ENCODE measurements at regions not wholly inside any gene's neighbourhood (a gene's known extent, or its start where the extent isn't known, plus 50 kb on each side); places are given as distances from the start of the nearest gene placed in this dataset.

DNA sequence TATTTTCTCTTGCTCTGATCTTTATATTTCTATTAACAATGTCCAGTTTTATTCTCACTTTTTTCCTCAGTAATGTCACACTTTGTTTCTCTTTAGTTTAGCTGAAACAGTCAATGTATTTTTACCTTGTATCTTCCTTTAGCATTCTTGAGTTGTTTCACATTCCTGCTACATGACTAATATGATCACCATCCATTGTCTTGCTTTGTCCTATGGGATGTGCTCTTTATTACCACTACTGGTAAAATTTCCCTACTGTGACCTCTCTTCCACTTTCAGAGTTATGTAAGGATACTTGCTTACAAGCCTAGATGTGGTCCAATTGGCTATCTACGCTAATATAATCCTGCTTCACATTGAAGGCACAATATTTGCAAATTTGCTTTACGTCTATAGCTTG lies 457.9 kb downstream of the PIK3C3 start:
- no peak for DNase-seq

DNA sequence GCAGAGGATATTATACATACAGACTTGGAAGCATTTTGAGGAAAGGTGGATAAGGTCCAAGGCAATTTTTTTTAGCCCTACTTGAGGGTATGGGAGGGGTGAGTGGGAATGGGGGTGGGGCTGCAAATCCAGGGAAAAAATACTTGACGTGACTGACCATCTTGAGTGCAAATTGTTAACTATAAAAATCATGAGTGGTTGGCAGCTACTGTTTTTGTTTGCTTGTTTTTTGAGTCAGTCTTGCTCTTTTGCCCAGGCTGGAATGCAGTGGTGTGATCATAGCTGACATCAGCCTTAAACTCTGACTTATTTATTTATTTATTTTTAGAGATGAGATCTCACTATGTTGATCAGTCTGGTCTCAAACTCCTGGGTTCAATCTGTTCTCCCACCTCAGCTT lies 458.8 kb downstream of the PIK3C3 start:
- DNase-seq: no peak

DNA sequence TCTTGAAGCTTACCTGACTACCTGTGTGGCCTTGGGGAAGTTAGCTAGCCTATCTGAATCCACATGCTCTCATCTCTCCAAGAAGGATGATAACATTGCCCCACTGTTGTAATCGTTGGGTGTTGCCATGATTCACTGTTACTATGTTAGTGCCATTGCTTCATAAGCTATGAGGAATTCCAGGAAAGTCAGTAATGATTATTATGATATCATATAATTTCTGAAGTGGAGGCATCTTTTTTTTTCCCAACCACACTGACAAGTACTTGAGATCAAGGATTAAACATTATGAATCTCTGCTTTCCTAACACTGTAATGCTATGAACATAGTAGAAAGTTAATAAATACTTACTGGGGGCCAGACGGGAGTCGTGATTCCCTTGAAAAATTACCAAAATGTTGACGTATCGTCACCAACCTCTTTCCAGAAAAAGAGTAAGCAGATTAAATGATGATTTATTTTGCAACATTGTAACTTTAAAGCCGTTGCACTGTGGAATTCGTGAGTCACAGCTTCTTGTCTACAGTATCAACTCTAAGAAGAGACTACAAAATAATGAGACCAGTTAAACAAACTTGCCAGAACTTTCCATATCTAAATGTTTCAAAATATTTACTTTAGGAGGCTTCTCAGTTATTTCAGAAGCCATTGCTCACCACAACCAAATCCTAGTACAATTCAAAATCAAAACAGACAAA lies 459.9 kb downstream of the PIK3C3 start:
- DNase-seq: no peak

DNA sequence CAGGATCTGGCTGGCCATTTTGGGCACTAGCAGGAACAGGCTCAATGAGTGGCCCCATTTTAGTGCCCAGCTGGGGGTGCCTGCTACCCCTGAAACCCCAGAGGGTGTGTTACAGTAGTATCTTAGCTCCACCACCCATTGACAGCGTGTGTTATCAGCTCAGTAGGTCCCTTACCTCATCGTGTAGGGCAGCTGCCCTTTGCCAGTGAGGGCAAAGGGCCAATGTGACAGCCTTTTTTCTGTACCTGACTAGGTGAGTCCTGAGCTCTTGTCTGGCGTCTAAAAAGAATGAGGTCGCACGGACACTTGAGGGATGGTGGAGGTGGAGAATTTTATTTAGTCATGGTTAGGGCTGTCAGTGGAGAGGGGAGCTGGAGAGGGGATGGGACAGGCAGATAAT lies 462.2 kb downstream of the PIK3C3 start:
- no peak for DNase-seq

DNA sequence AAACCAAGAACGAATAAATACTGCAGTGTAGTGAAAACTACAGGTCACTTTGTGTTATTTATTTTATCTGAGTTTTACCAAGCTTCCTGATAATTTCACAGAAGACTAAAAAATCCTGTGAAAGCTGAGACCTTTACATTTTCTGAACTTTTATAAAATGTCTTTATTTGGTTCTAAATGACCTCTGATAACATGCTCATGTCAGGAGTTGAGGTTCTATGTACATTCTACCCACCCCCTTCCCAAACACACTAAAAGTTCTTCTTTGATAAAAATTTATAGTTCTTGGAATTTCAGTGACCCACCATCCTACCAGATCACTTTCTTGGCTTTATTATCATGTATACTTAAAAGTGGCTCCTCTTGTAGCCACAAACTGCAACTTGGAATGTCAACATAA lies 463.1 kb downstream of the PIK3C3 start:
- DNase-seq: no peak

DNA sequence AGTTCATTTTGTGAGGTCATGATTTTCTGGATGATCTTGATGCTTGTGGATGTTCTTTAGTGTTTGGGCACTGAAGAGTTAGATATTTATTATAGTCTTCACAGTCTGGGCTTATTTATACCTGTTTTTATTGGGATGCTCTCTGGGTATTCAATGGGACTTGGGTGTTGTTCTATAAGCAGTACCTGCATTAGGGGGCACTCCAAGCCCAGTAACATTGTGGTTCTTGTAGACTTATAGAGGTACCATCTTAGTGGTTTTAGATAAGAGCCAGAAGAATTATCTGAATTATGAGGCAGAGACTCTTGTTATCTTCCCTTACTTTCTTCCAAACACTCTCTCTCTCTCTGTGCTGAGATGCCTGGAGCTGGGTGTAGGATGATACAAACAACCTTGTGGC lies 470.0 kb downstream of the PIK3C3 start:
- DNase-seq: no peak

DNA sequence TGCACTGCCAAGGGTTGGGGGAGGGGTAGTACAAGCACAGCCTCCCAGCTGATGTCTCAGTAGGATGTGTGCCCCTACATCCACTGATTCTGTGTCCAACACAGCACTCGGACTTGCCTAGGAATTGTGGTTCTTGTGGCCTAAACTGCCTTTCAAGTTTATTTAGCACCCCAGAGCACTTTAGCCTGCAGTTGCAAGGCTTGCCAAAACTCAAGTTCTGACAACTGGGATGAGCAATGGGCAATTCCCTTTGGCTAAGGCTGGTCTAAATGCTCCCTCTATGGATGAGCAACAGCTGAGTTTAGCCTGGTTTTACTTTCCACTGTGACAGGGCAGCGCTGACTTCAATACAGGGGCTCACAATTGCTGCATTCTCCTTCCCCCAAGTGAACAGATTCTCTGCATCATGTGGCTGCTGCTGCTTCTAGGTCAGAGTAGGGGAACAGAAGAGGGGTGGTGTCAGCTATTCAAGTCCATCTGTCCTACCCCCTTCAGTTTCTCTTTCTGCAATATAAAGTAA lies 471.5 kb downstream of the PIK3C3 start:
- DNase-seq: no peak

DNA sequence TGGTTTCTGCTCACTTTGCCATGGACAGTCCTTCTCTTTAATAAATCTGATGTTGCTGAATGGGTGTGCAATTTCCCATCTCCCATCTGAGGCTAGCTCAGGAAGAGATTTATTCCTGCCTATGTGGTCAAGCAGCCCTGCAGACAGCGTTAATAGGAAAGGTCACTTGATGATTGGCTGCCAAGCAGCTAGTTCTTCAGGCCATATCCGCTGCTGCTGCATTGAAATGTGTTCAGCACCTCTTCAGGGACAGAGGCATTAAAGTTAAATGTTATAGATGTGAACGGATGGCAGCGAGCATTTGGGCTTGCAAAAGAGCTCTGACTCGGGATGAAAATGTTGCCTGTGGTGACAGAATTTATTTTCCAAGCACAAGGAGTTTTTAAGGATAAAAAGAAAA lies 474.2 kb downstream of the PIK3C3 start:
- DNase-seq: no peak

DNA sequence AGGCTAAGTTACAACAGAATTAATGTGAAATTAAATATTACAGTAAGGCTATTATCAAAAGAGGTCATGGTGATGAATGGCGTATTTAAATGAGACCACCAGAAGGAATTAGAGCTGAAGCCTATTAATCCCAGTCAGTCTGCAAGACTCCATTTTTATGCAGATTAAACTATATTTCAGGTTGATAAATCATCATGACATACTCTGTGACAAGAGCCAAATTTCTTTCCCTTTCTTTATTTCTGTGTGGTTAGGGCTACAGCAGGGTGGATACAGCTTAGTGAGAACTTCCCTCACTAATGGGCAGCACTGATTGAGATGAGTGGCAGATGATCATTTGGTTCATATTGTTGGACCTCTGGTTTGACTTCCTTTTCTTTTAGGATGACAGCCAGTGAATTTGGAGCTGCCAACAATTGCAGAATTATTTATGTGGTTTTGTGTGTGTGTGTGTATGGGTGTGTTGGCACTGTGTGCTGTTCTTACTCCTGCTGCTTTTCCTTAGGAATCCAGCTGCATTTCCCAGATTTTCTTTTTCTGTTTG lies 481.3 kb downstream of the PIK3C3 start:
- DNase-seq: no peak

DNA sequence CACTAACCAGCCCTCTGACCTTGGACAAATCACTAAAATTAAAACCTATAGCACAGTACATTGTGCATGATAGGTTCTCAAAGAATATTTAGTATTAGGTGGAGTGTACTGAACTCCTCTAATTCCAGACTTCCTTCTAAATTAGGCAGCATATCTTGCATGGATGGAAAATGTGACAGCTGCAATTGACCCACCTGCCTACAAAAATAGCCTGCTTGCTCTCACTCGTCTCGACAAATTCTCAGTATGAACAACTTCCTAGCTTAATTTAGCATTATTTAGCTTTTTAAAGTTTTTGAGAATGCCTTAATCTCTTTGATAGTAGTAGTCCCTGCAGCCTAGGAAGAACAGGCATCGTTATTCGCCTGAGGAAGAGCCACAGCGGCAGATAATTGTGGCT lies 482.0 kb downstream of the PIK3C3 start:
- no peak for DNase-seq

DNA sequence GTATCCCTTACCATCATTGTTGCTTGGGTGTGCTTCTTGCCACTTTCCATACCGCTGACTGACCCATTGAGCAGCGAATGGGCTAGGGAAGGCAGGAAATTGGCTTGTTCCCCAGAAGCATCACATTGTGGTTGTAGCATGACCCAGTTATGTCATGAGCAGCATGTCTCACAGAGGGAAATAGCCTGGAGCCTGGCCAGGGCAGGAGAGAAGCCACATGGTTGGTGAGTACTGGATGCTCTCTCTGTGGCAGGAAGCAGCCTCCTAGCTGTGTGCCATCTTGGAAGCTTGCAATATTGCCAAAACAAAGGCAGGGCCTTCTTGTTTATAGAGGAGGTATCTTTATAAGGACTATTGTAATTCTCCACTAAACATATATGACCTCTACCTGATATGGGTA lies 482.6 kb downstream of the PIK3C3 start:
- DNase-seq: no peak

DNA sequence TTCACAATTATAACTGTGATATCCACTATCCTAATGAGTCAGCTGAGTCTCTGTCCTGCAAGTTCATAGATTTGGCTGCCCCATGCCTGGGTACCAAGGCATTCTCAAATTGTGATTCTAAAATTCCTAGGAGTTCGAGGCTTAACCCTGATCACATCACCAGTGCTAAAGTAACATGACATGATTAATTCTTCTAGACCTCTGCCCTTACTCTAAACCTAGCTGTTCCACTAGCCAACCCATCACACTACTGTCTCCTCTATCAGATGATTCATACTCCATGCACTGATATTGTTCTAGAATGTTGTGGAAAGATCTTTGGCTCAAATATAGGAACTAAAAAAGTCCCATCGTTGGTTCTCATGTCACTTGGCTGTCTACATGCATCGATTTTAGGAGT lies 487.6 kb downstream of the PIK3C3 start:
- DNase-seq: no peak

DNA sequence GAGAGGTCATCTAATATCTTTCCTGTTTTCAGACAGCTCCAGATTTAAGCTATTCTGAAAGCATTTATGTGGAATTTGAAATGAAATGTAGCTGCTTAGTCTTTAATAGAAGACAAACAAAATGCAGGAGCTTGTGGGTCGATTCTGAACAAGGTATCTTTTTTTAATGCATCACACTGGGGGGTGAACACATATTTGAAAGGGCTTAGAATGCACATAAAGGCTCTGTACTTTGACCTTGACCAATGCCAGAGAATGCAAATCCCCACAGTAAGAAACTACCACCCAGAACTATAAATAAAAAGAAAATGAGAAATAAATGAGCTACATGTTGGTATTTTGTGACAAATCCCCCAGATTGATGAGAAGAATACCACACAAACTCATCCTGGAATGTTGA lies 489.3 kb downstream of the PIK3C3 start:
- no peak for DNase-seq

DNA sequence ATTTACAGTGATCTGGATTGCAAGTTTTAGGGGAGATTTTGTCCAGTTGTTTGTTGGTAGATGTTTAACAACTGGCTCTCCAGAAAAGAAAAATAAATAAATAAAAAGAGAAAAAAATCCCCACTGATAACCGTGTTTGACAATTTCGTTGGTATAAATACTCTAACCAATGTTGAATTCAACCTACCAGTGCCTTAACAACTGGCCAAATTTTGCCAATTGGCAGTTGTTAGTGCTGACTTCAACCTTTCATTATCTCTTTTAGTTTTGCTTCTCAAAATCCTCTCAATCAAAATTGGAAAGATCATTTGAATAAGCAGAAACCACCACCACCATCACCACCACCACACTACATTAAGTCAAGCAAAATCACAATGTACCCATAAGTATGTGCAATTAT lies 490.3 kb downstream of the PIK3C3 start:
- no peak for DNase-seq

DNA sequence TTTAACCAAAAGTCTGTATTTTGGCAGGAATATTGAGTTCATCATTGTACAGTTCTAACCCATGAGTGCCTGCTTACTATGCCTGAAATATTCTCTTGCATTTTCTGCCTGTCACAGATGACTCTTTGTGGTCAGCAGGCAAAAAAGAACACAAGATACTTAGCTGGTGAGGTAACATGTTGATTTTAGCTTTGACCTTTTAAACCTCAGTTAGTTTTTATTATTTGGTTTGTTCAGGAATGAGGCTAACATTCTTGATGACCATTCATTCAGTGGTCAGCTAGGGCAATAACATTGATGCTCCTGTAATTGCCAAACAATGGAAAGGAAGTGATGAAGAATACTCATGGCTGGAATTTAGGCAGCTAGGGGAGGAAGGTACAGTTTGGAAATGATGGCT lies 491.2 kb downstream of the PIK3C3 start:
- no peak for DNase-seq

DNA sequence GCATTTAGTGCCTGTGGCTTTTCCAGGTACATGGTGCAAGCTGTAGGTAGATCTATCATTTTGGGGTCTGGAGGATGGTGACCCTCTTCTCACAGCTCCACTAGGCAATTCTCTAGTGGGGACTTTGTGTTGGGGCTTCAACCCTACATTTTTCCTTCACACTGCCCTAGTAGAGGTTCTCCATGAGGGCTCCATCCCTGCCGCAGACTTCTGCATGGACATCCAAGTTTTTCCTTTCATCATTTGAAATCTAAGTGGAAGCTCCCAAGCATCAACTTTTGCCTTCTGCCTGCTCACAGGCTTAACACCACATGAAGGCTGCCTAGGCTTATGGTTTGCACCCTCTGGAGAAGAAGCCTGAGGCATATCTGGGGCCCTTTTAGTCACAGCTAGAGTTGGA lies 492.7 kb downstream of the PIK3C3 start:
- no peak for DNase-seq

DNA sequence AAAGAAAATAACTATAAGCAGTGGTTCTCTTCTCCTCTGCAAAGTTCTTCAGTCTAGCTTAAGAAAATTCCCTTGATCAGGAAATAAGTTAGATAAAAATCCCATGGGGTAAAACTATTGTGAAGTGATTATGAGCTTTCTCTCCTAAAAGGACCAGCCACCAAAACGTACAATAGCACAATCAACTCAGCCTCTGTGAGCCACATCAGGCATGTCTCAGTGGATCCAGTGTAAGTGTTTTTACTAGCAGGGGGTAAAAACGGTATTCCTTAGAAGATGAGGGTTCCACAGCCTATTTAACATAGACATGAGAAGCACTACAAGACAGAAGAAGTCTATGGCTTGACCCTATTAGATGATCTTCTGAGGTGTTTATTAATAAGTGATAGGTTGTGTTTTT lies 503.2 kb downstream of the PIK3C3 start:
- no peak for DNase-seq

DNA sequence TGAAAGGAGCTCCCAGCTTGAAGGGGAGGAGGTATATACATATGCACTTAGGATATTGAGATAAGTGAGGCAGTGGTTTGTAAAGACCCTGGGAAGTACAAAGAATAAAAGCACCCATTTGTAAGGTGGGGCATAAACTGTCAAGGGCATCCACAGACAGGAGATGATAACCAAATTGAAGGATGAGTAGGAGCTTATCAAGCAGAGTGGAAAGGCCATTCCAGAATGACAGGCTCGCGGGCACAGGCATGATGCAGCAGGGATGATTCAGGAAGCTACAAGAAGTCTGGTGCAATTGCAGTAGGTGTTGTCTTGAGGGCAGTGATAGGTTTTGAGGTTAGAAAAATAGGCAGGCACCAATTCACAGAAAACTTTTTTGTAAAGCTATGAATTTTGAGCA lies 504.8 kb downstream of the PIK3C3 start:
- DNase-seq: no peak

DNA sequence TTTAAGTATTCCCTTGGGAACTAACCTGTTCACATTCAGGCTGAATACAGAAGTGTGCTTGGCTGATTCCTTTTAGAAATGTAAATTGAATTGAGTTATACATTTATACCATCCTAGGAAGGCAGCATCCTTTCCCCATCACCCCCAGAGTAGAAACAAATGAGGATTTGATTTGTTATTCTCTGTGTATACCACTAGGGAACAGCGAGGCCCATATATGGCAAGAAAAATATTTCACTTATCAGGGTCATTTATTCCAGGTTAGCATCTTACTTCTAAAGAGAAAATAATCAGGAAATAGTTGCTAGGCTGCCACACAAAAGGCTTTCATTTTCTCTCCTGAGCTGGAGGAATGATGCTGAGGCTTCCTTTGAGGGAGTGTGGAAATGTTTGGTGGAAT lies 516.9 kb downstream of the PIK3C3 start:
- DNase-seq: no peak

DNA sequence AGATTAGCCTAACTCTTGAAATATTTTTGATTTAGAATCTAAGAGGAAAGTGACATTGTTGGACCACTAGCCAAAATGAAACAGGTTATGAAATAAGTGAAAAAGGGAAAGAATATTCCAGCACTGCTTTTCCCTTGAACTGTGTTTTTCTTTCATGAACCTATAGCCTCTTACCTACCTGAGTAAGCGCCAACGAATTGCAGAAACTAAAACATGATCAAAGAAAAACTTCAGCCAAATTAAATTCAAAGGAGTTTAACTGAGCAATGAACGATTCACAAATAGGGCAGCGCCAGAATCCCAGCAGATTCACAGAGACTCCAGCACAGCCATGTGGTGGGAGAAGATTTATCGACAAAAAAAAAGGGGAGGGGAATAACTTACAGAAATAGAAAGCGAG lies 518.6 kb downstream of the PIK3C3 start:
- DNase-seq: no peak

DNA sequence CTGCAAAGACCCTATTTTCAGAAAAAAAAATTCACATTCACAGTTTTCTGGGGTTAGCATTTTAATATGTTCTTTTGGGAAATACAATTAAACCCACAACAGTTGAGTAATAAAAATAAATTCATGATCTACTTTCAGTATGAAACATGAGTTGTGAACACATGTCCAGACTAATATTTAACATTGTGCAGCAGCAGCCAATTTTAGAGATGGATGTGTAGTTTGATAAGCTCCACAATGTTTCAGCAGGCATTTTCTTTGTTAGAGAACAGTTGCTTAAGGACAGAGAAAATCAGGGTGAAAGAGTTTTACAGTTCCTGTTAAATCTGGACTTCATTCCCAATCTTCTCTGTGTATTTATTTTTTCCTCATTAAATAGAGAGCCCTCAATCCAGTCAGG lies 519.5 kb downstream of the PIK3C3 start:
- DNase-seq: no peak

DNA sequence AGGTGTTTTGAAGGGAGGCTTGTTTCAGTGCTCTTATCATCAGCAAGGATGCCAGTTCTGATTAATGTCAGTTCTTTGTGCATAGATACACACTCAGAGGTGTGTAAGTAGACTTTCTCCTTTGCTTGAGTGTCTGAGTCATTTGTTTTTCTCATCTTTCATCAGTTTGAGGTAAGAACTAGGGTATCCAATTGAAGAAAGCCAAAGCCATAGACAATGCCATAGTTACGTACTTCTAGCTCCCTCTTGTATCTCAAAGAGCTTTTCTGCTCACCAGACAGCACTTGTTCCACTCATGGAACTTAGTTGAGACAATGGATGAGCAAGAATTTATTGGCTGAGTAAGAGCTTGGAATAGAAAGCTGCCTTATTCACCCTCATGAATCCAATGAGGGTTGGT lies 520.1 kb downstream of the PIK3C3 start:
- no peak for DNase-seq

DNA sequence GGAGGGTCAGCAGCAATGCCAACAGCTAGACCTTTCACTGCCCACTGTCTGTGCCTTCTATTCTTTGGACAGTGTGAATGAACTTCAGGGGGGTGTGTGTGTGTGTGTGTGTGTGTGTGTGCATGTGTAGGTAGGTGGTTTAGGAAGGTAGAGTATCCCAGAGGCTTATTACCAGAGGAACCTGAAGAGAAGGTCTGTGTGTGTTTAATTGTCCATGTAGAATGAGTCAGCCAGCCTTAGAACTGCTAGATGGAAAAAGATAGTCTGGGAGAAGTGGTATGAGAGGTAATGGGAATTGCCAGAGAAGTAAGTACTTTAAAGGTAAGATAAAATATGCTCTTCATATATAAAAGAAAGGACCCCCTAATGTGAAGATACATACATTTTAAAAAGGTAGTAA lies 522.2 kb downstream of the PIK3C3 start:
- no peak for DNase-seq

DNA sequence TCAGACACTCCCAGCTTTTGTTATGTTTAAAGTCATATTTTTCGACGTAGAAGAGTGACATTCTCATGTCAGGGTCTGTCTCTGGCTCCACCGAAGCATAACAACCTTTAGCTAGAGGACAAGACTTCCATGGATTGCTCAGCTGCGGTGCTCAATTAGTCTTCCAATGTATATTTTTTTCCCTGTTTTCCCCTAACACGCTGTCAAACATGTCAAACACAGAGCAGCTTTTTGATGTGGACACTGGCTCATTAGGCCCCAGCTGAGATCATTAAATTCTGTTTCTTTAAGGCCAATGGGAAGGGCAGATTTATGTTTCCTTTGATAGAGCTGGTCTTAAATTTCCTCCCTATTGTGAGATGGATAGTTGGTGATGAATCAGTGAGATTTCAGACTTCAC lies 525.4 kb downstream of the PIK3C3 start:
- no peak for DNase-seq

DNA sequence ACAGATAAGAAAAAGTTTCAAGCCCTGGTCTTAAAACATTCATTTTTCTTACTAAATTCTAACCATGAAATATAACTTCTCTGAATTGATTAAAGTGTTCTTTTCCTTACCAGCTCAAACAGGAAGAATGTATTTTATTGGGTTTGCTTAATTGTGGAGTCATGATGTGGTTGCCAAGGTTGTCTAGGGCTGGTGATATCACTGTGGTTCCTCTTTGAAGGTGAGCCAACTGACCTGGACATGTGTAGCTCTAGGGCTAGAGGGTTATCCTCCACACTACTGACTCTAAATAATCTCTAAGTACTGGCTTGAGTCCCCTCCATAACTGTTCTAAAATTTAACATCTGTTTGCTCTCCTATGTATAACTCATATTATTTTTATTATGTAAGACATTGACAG lies 529.6 kb downstream of the PIK3C3 start:
- no peak for DNase-seq
